HG02870 (cell line): ENCODE measurements at regions not wholly inside any gene's neighbourhood (a gene's known extent, or its start where the extent isn't known, plus 50 kb on each side); places are given as distances from the start of the nearest gene placed in this dataset.
"Not testable (repeated sequence)": the region's sequence is repeated elsewhere in the genome, so short reads cannot be mapped to it uniquely, and the experiment has no call there.

ENCODE experiments used
- ATAC-seq: cut with Tn5 transposase; IDR thresholded peaks from one replicate; pipeline ENCODE4 v1.9.1; 2021; ENCODE audit warnings: mild to moderate bottlenecking, moderate library complexity; ENCODE audit not compliant: unreplicated experiment

GRCh38 chr1:245062741-245063305, 92.0 kb upstream of the KIF26B start:
- ATAC-seq, result no peak

DNA sequence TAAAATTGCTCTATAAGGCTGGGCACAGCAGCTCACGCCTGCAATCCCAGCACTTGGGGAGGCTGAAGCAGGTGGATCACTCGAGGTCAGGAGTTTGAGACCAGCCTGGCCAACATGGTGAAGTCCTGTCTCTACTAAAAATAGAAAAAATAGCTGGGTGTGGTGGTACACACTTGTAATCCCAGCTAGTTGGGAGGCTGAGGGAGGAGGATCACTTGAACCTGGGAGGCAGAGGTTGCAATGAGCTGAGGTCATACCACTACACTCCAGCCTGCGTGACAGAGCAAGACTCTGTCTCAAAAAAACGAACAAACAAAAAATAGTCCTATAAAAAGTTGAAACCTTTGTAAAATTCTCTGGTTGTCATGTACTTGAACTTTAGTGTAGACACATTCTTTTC, 93.0 kb upstream of the KIF26B start:
- ATAC-seq, result not testable (repeated sequence)

DNA sequence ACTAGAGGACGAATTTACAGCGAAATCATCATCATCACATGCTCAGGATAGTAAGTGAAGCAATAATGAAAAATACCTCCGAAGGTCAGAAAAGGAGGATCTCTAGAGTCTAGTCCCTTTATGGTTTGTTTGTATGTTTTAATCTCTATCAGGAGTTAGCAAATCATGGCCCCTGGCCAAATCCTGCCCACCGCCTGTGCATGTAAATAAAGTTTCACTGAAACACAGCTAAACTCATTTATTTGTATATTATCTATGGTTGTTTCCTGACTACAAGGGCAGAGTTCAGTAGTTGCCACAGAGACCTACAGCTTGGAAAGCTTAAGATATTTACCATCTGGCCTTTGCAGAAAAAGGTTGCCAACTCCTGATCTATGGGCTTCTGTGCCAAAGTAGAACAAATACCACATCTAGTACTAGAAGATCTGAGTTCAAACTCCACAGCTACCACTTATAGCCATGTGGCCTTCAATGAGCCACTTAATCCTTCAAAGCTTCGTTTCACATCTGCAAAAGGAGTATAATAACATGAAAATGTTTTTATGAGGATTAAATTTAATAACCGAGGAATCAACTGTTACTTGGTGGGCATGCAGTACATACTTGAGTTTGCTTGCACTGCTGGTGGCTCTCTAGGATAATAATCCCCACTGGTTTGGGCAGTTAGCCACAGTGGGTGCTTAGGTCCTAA, 94.0 kb upstream of the KIF26B start:
- ATAC-seq, result no peak

GRCh38 chr1:245059806-245060424, 94.9 kb upstream of the KIF26B start:
- no peak for ATAC-seq

- ATAC-seq, result no peak
These were observed 95.9 kb upstream of the KIF26B start for GRCh38 chr1:245058882-245059281.

- no peak for ATAC-seq
These were observed 96.3 kb upstream of the KIF26B start for GRCh38 chr1:245058436-245058835.

GRCh38 chr1:245056913-245057312, 97.9 kb upstream of the KIF26B start:
- no peak for ATAC-seq

DNA sequence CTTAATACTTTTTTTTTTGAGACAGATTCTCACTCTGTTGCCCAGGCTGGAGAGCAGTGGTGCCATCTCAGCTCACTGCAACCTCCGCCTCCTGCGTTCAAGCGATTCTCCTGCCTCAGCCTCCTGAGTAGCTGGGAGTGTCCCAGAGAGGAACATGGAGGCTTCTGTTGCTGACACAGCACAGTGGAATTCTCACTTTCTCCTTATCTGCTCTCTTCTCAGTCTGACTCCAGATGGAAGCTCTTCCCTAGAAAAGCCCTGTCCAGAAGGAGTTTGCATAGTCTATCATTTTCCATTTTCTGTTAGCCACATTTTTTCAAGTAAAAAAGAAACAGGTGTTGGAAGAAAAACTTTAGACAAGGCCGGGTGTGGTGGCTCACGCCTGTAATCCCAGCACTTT, 98.5 kb upstream of the KIF26B start:
- ATAC-seq, result not testable (repeated sequence)

DNA sequence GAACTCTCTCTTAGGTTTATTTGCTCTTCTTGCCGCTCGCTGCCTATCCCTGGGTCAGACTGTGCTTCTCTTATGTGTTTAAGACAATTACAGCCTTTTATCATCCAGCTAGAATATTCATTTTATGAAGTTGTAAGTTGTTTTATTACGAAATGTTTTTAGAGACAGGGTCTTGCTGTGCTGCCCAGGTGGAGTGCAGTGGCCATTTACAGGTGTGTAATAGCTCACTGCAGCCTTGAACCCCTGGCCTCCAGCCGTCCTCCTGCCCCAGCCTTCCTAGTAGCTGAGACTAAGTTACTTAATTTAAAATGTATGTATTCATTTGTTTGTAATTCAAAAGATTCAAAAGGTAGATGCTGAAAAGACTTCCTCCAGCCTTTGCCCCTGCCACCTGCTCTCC, 99.0 kb upstream of the KIF26B start:
- no peak for ATAC-seq

DNA sequence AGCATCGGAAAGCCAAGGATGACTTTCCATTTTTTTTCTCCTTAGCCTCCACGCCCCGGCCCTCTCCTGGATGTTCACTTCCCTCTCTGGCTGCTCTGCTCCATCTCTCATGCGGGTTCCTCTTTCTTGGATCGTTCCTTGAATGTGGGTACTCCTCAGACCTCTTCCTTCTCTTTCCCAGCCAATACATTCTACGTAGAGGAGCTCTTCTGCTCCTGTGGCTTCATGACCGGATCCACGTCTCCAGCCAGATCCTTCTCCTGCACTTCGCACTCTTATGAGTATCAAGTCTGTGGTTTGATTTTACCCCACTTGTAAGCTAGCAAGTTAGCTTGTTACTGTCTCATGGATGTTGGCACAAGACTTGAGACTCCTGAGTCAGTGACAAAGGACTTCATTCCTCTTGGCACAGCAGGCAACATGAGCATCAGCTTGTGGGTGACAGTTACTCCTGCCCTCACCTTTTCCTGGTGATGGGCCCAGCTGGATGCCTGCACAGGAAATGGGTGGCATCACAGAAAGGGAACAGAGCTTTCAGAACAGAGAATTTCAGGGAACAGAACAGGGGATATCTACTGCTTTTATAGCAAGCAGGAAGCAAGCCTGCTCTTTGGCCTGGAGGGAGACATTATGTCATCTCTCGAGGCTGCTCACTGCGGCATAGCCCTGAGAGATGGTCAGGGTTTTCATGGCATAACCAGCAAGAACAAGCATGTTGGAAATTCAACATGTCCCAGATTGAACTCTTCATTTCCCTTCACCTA, 100.1 kb upstream of the KIF26B start:
- ATAC-seq, result no peak

DNA sequence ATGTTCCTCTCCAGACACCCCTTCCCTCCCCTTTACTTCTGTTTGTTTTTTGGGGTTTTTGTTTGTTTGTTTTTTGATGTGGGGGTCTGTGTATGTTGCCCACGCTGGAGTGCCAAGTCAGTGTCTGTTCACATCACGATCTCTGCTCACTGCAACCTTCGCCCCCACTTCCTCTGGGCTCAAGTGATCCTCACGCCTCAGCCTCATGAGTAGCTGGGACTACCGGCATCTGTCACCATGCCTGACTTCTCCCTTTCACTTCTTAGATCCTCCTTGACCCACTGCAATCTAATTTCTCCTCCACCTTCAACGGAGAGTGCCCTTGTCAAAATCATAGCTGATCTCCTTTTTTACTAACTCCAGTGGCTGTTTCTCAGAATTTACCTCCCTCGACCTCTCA, 100.7 kb upstream of the KIF26B start:
- no peak for ATAC-seq

GRCh38 chr1:245052258-245052657, 102.5 kb upstream of the KIF26B start:
- ATAC-seq, result no peak

DNA sequence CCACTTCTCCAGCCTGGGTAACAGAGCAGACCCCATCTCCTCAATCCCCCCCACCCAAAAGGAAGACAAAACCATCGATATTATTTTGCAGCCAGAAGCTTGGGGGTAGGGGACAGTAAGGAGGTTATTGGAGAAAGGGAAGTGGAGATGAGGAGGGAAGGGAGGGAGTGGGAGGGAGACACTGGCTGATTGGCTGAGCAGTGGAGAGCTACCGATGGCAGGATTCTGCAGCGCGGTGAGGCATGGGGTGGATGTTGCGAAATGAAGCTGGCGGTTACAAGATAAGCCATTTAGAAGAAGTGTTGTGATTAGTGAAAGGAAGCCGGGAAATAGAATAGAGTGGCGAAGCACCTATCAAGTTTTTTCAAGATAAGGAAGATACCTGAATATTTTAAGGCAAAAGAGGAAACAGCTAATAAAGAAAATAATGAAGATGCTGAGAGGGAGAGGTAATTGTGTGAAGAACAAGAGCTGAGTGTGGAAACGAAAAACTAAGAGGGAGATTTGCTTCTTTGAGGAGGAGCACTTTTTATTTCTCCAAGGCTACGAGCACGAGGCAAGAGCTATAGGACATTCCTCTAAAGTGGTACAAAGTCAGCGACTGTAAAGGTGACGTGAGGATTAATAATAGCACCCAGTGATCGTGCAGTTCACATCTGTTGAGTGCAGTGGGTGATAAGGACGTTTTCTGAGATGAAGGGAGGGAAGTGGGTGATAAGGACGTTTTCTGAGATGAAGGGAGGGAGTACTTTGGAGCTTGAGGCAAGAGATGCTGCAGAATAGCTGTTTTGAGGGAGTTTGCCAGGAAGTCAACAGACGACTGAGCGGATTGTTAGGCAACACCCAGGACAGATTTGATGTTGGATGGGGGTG, 103.2 kb upstream of the KIF26B start:
- ATAC-seq, result no peak

GRCh38 chr1:245046769-245047168, 108.0 kb upstream of the KIF26B start:
- no peak for ATAC-seq

- no peak for ATAC-seq
These were observed 108.5 kb upstream of the KIF26B start for GRCh38 chr1:245046315-245046714.

DNA sequence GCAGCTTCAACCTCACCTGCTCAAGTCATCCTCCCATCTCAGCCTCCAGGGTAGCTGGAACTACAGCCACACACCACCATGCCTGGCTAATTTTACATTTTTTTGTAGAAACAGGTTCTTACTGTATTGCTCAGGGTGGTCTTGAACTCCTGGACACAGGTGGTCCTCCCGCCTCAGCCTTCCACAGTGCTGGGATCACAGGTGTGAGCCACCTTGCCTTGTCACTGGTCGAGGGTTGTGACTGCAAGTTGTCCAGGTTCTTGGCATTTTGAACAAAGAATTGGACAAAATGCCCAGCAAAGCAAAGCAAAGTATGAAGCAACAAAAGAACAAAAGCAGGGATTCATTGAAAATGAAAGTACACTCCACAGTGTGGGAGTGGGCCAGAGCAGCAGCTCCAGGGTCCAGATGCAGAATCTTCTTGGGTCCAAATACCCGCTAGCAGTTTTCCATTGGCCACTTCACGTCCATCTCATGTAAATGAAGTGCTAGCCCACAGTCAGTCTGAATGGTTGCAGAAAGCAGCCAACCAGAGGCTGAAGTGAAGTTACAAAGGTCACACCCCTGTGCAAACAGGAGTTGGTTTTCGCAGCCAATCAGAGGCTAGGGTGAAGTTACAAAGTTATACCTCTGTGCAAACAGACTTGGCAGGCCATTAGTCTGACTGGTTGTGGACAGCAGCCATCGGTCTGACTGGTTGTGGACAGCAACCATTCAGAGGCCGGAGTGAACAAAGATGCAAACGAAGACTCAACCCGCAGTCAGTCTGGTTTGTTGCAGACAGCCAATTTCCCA, 109.5 kb upstream of the KIF26B start:
- no peak for ATAC-seq

- no peak for ATAC-seq
These were observed 111.2 kb upstream of the KIF26B start for GRCh38 chr1:245043611-245043940.

- ATAC-seq, result no peak
These were observed 113.6 kb upstream of the KIF26B start for GRCh38 chr1:245041058-245041698.

DNA sequence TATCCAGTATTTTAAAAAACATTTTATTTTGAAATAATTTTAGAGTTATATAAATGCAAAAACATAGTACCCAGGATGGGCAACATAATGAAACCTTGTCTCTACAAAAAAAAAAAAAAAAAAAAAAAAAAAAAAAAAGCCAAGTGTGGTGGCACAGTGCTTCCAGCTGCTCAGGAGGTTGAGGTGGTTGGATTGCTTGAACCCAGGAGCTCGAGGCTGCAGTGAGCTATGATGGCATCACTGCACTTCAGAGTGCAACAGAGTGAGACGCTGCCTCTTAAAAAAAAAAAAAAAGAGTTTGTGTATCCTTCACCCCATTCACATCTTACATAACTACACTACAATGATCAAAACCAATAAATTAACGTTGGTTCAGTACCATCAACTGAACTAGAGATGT, 115.6 kb upstream of the KIF26B start:
- ATAC-seq, result no peak

- no peak for ATAC-seq
These were observed 118.7 kb upstream of the KIF26B start for GRCh38 chr1:245036102-245036501.
